NK-92 (cell line): ENCODE measurements at regions not wholly inside any gene's neighbourhood (a gene's known extent, or its start where the extent isn't known, plus 50 kb on each side); places are given as distances from the start of the nearest gene placed in this dataset.
"Not testable (repeated sequence)": the region's sequence is repeated elsewhere in the genome, so short reads cannot be mapped to it uniquely, and the experiment has no call there.

ENCODE experiments used
- DNase-seq: peaks from one replicate; lab custom pipeline; 2025; ENCODE audit not compliant: unreplicated experiment; lab: John Stamatoyannopoulos, UW

DNA sequence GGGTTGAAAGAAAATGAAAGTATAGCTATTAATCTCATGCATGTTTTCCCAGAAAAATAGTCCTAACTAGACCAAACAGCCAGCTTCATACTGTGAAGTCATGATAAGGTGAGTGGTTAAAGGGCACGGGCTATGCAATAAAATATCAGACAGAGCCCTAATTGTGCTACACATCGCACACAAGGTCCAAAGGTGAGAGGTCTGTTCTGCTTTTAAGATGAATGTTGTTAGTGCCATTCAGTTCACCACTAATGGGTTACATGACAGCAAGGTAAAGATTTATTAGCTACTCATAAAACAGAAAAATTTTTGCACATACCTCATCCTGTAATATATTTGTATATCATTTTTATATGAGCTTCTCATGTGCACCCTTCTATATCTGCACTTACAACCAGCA lies 105.0 kb upstream of the STK17B start:
- no peak for DNase-seq

DNA sequence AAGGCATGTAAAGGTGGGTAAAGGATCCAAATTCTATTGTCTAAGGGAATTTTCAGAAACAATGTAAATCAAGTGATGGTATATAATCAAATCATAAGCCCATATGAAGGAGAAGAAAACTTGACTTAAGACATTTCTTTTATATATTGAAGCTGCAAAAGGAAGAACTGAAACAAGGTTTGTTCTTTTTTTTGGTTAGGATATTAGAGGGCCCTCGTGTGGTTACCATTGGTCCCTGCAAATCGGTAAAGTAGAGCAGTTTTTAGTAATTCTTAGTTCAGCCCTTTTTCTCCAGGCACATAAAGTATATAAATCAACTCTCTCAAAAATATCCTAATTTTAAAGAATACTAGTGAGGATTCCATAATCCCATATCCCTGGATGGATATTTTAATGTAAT lies 105.6 kb upstream of the STK17B start:
- DNase-seq: no peak

DNA sequence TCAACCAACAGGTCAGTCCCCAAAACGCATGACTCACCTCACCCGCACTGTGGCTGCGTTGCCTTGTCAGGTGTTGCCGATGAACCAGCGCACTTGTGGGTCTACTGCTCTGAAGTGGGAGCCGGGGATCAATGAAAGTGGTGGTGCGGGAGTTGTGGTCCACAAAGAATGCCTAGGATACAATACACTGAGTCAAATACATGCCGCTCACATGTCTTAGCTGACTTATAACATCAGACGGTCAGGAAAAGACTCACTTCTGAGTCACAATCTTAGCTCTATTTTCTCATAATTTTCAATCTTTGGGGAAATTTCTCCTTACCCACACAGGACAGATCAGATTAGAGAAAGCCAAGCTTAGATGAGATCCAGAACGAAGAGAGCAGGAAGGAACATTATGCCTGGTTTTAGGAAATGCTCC lies 107.1 kb upstream of the STK17B start:
- DNase-seq: no peak

DNA sequence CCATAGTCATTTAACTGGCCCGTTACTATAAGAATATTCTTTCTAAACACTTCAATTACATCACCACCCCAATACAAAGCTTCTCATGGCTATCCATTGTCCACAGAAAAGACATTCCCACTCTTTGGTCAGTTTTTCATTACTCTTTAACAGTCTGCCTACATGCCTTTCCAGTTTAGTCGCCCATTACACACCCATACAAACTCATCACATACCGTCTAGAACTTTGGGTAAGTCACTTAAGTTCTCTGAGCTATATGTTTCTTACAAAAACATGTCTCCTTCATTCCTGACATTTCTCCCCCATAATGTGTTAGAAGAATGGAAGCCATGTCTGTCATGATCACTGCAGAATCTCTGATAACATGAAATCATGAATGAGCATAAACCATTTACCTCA lies 108.2 kb upstream of the STK17B start:
- no peak for DNase-seq

DNA sequence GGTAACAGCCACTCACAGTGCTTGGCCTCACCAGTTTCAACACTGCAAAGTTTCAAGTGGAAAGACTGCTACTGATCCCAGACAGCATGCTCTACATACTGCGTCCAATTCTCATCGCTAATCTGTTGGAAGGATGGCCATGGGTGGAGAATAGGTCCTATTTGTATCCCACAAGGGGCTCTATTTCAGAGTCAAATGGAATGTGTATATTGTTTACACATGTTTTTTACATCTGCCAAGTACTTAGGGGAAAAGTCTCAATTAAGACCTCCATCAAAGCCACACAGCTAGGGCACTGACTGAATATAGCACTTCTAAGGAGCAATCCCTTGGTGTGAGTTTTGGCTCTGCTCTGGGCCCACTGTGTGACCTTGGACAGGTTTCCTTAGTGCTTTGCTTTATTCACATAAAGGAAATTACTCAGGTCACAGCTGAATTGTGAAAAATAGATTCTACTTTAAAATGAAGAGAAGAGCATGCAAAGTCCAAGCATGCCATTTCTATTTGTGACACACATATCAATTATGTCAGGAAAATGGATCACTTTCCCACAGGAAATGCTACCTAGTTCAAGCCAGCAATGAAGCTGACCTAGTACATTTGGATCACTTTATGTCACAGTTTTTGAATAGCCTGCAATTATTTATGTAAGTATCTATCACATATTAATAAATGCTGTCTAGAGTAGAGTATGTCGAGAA lies 112.9 kb upstream of the STK17B start:
- DNase-seq: no peak

DNA sequence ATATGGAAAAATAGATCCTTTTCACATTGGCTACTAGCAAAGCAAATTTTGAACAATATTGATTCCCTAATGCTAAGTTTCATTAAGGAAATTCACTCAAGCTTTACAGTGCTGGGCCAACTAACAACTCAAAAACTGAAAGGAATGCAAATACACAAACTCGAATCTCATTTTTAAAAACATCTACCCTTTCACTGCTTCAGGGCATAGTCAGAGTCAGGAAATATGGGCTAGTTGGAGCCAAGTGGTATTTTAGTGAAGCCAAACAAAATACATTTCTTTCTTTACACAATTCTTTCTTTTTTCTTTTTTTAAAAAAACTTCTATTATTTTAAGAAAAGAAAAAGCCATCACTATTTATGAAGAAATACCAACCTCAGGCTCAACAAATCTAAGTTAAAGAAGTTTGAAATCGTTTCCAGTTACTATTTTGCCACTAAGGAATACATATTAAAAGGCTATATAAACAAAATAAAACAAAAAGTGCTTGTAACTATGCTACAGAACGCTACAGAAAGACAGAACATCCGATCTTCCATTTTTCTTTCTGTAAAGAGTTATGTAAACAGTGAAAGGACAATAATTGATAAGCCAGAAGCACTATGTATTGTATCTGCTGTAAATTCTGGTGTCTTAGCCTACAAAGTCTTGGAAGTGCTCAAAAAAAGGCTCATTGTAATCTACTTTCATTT lies 113.6 kb upstream of the STK17B start:
- no peak for DNase-seq

DNA sequence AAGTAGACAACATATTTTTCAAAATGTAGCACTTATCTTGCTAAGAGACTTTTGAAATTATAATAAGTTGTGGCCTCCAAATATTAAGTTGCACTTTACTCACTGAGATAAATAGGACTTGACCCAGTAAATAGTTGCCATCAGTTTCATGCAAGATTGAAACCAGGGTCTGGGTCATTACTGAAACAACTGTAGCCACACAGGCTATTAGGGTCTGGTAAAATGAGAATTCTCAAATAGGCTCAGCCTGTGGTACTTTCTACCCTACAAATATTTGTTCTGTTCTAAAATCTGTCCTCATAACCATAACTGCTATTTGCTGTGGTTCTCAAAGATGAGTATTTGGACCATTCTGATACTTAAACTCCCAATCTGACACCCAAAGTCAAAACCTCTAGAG lies 115.4 kb upstream of the STK17B start:
- DNase-seq: no peak

DNA sequence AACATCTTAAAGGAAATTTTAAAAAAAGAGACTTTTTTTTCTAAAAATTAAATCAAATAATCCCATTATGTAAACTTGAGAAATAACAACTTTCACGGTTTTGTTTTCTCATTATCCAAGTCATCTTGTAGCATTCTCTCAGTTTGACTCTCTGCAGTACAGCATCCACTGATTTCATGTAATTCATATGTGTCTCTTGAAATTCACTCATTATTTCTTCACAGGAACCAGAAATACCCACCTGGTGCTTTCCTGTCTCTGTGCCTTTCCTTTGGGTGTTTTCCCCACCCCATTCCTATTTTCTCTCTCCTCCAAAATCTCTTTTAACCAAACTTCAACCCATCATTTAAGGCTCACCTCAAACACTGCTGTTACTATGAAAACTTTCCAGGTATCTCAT lies 116.1 kb upstream of the STK17B start:
- no peak for DNase-seq

DNA sequence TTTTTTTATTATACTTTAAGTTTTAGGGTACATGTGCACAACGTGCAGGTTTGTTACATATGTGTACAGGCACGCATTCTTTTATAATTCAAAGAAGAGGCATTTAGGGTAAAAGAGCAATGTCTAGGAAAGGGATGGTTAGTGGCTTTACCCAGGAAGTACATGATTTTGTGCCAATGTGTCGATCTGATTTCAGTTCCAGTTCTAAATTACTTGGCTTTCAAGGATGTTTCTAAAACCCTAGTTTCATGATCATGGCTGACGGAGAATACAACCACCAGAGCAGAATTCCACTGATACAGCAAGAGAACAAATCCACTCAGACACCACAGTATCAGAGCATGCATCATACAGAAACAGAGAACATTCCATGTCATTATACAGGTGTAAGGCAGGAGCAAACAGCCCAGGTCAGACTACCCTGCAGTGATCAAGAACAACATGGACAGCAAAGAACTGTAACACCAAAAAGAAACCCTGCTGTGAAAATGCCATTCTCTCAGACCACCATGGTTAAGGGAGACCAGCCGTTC lies 116.7 kb upstream of the STK17B start:
- no peak for DNase-seq

DNA sequence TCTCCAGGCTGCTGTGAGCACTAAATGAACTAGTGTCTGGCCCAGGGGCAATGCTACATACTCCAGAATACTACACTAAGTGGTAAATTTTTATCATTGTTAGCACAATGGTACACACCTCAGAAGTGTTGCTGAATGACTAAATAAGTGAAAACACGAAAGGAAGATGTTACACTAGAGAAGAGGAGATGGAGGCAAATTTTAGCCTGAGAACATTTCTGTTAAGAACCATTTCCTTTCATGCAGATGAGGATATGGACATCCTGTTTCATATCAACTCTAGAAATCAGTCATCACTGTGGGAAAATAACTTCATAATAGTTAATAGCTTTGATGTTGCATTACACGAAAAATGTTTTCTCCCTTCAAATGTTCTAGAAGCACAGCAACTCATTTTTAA lies 117.6 kb upstream of the STK17B start:
- DNase-seq: no peak

DNA sequence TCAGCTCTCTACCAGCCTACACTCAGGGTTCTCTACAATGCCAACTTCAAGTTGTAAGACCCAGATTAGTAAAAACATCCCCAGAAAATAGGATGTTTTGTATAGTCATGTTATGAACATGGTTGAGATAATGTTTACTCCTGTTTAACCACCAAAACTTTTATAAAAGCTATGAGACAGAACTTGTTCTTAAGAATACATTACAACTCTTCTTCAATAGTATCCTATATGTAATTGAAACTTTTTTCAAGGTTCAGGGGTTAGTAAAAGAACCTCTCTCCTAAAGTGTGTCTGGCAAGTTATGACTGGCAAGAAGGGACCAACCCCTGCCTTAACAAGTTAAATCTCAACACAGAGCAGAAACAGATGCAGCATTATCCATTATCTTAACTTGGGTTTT lies 118.8 kb upstream of the STK17B start:
- no peak for DNase-seq

DNA sequence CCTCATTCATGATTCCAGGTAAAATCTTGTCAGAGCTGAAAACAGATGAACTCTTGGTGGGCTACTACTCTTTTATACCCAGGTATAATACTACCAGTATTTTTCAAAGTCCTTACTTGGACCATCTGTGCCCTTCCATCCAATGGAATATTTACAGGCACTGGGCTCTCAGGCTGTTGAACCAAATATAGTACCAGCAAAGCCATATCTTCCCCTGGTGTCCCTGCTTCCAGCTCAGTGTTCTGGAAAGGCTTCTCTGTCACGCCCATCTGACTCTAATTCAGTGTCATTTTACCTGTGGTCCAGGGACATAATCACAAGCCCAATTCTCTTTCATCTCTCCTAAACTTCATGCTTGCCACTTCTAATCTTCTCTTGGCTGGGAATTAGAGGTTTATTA lies 119.2 kb upstream of the STK17B start:
- no peak for DNase-seq

DNA sequence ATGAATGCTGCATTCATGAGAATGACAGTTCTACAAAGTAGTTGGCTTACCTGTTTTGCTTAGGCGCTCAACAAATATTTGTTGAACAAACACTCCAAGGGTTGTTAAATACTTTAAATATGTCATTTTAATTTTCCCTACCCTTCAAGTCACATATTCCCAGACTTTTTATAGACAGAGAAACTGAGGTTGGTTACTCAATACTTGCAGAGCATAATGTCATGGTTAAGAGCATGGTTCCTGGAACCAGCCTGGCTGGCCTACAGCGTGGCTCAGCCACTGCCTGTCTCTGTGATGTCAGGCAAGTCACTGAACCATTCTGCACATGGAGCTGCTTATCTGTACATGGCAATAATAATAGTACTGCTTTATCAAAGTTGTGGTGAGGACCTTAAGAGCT lies 120.0 kb upstream of the STK17B start:
- no peak for DNase-seq

DNA sequence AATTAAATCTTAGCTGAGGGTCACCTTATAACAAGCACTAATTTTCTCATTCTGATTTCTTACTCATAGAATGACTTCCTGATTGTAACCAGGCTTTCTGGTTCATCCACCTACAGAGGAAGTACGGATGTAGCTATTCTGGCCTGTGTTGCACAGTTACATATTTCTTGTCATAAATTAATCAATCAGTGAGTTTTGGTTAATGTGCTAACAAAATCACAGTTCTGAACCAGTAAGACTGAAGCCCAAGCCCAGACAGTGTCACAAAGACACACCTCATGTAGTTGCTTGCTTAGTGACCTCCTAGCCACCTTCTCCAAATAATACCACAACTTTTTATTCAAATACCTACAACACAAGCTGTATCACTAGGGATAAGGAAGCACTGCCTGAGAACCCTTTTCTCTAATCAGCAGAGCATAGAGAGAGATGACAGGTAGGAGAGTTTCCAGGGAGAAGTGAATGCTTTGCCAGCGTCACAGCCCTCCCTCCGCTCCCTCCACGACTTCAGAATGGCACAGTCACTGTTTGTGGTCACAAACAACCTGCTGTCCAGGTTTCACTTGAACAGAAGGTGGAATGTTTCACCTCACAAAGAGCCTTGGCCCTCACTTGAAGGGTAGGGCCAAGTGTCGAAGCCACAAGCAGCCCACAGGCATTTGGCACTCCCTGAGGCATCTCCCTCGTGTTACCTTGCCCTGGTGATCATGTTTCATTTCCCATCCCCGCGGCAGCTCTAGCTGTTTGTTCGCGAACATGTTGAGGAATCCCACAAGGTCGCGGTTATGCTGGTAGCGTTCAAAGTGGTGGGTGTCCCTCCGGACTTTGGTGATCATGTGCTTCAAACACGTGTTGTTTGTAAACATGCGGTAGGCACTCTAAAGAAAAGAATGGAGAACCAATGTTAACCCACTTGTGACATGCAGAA lies 120.8 kb upstream of the STK17B start:
- no peak for DNase-seq

DNA sequence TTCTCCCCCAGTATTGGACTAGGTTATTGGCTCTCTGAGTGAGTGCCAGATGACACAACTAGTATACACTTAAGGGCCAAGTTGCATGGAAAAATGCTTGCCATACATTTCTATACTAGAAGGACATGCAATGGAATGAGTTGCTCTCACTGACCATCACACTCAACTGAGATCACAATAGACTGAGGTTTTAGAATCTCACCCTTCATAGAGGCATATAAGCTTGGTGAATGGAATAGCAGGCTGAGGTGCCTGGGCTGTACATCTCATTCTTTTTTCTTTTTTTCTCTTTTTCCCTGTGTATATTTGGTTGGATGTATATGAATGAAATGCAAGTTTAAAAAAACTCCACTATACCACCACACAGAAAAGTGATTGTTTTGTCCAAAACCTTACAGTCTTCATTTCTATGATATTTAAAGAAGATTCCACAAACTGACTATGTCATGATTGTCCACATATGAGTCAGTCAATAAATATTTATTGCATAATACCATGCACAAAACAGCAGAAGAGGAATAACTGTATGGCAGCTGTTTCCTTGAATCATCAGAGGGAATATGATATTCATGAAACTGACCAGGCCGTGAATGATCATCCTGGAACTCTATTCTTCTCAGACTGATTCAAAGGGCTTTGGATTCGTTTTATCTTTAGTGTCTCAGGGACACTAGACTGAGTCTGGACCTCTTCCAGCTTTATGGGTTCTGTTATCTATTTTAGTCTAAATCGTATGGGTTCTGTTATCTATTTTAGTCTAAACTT lies 122.6 kb upstream of the STK17B start:
- no peak for DNase-seq

DNA sequence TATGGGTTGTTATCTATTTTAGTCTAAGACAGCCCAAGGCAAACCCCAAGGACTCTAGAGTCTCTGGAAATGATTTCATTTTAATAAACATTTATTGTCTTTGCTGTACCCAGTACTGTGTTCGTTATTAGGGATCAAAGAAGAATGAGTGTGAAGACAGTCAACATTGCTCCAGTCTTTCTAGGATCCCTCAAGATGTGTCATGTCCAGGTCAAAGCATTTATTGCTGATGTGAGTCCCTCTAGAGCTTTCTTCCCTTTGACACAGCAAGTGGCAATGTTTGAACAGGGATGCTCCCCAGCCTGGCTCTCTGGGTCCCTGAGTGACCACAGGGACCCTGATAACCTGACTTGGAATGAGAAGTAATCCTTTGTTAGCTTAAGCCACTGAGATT lies 123.1 kb upstream of the STK17B start:
- no peak for DNase-seq

DNA sequence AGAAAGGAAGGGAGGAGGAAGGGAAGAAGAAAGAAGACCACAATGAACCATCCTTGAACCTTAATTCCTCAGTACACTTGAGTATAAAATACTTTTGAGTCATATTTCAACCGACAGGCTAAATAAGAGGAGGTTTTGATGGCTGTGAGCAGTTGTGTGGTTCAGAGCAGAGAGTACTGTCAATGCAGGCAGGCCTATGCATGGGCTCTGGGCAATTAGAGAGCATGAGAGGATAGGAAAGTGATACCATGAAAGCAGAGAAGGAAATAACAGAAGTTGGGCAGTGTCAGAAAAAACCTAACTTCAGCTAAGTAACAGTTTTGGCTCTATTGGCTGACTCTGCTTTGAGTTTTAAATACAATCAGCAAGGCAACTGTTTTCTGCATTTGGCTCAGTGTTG lies 123.6 kb upstream of the STK17B start:
- no peak for DNase-seq

DNA sequence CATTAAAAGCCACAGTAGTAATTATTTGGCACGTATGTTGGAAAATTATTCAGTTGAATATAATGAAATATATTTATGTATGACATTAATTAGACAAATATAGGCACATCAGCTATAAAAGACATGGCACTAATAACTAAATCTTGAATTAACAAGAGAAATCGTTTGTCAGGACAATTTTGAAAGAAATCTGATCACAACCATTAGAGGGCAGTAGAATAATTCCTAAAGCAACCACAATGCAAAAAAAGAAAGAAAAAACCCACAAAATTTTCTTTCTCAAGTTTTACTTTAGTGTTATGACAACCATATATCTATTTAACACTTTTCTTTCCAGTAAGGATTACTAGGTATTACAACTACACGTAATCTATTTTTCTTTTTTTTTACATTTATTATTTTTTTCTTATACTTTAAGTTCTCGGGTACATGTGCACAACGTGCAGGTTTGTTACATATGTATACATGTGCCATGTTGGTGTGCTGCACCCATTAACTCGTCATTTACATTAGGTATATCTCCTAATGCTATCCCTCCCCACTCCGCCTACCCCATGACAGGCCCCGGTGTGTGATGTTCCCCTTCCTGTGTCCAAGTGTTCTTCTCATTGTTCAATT lies 126.8 kb upstream of the STK17B start:
- not testable (repeated sequence) for DNase-seq

DNA sequence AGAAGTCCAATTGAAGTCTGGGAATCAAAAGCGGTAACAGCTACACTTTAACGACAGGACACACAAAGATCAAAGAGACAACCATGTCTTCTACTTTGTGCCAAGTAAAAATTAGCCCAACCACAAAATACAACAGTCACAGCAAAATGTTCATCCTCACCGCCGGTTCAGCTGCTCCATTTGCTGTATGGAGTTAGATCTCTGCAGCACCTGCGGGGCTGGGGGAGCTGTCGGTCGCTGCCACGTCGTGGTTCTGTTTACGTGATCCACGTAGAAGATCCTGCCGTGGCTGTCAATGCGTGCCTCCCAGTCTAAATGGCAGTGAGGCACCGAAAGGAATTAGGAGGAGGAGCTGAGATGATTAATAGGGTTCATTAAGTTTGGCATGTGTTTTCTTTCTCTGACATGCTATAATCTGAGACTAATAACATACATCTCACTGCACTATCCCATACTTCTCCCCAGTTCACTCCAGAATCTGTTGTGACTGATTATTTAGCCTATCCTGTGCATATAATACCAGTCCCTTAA lies 136.5 kb upstream of the STK17B start:
- no peak for DNase-seq

DNA sequence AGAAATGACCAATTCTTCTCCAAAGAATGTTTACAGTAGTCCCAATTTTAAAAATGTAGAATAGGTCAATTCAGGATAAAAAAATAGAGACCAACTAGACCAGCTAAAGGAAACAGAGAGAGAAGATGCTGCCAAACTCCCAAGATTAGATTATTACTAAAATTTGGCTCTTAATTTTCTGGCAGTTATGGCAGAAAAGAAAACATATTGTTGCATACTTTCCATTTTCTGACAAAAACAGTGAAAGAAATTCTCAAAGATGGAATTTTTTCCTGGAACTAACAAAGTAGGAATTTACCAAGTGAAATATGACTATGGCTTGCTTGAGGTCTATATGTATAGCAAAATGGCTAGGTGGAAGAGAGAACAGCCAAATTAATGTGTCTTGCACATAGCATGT lies 138.3 kb upstream of the STK17B start:
- DNase-seq: no peak
